ENCODE measurements at regions not wholly inside any gene's neighbourhood (a gene's known extent, or its start where the extent isn't known, plus 50 kb on each side); places are given as distances from the start of the nearest gene placed in this dataset.

DNA sequence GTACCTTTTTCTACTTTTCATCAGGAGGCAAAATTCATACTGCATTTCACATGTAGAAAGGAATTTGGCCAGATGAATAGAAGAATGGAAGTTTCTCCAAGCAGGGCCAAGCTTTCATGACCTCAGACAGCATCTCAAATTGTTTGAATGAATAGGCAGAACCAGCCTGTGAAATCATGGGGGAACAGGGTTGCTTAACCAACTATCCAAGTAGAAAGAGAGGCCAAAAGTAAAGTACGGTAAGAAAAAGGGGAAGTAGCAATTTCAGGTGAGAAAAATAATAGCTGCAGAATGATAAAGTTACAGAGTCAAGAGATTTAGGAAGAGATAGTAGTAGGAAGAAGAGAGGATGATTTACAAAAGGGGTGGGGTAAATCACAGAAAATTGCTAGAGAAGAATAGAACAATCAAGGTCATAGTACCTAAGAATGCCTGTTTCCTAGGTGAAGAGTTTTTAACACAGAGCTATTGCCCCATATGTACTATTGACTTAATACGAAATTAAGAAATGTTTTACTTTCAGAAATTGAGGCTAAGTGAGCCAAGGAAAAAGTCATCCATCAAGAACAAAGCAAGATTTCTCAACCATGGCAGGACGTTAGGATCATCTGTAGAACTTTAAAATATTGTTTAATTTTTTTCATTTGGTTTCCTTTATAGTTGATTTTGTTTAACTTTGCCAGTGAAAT is 177.1 kb upstream of the TET2 start:
- DNase-seq = no peak

DNA sequence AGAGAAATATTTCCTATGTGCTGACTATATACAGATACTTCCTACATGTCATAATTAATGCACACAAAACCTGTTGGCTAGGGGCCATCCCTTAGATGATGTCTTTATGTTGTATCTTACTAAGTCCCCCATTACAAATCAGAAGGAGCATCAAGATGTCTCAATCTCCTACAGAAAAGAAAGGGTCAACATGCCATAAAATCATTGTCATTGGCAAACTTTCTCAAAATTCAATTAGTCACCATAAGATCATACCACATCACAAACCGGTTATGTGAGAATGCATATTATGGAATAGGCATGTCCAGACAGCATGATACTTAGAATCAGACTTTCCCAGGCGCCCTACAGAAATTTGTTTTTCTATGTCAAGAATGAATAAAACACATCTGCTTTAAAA is 175.2 kb upstream of the TET2 start:
- no peak for DNase-seq

DNA sequence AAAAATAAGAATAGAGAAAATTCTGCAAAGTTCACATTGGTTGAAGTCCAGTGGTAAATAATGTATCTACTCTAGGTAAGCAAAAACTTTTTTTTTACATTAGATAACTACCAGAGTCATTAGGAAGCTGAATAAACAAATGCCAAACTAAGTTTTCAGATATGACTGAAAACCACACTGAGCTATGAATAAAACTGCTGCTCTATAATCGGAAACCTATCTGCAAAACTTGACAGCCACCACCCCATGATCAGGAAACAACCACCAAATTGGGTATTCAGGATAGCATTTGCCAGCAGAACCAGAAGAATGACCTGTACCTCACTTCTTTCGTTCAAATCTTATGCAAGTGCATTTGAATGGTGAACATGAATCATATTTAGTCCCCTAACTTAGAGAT is 173.0 kb upstream of the TET2 start:
- DNase-seq = no peak

DNA sequence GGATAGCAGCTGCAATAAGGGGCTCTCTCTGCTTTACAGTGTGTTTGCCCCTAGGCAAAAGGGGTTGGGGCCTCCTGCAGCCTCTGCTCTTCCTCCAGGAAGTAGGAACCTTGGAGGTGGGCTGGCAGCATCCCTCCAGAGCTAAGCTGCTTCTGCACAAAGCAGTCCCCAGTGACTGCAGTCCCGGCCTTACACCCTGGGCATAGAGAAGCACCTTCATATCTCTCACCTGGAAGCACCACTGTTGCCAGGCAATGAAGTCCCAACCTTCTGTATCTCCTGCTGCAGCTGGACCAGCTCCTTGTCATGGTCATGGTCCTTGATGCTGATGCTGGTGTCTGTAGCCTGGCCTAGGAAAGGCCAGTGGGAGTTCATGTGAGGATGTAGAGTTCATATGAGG is 171.1 kb upstream of the TET2 start:
- DNase-seq = no peak

DNA sequence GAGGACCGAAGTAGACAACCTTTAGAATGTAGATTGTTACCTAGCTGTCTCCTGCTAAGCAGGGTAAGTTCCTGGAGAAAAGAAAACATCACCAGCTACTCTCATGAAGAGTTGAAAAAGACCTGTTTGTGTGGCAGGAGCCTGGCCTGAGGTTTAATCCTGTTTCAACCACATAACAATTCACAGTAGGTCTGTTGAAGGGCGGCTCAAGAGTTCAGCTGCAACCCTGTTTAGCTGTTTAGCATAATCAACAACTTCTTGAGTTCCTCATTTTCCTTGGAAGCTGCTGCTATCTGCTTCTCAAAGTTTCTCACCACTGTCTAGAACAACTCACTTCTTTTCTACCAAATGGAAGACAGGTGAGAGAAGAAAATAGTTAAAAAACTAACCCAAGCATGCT is 170.4 kb upstream of the TET2 start:
- DNase-seq = no peak

DNA sequence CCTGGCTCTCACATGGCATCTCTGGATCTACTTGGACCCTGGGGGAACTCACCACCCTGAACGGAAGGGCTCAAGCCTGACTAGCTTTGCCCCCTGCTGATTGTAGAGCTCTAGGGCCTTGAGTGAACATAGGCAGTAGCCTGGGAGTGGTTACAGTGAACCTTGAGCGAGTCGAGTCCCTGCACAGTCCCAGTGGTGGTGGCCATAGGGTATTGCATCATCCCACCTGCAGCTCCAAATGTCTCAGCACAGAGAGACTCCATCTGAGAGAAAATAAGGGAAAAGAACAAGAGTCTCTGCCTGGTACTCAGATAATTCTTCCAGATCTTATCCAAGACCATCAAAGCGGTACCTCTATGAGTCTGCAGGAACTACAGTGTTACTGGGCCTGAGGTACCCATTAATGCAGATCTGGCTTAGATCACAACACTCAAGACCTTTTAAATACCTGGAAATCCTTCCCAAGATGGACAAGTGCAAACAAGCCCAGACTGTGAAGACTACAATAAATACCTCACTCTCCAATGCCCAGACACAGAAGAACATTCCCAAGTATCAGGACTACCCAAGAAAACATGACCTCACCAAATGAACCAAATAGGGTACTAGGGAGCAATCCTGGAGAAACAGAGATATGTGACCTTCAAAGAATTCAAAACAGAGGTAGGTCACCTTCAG is 167.5 kb upstream of the TET2 start:
- DNase-seq = no peak

DNA sequence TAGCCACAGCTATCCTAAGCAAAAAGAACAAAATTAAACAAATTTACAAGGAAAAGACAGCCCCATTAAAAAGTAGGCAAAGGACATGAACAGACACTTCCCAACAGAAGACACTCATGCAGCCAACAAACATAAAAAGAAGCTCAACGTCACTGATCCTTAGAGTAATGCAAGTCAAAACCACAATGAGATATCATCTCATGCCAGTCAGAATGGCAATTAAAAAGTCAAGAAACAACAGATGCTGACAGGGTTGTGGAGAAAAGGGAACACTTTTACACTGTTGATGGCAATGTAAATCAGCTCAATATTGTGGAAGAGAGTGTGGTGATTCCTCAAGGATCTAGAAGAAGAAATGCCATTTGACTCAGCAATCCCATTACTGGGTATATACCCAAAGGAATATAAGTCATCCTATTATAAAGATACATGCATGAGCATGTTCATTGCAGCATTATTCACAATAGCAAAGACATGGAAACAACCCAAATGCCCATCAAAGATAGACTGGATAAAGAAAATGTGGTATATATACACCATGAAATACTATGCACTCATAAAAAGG is 163.0 kb upstream of the TET2 start:
- DNase-seq = no peak

DNA sequence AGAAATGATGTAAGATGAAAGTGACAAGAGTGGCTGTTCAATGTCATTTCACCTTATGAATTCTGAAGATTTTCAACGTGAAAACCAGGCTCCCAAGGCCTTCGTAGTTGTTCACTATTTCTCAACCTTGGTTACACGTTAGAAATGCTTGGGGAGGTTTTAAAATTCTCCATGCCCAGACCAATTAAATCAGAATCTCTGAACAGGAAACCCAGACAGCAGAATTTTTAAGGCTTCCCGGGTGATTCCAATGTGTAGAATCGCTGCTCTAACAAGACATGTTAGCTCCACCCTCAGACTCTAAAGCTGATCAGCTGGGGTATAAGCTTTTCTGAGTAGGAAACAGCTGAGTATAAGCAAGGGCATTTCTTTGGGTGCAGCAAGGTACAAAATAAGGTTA is 160.4 kb upstream of the TET2 start:
- no peak for DNase-seq

DNA sequence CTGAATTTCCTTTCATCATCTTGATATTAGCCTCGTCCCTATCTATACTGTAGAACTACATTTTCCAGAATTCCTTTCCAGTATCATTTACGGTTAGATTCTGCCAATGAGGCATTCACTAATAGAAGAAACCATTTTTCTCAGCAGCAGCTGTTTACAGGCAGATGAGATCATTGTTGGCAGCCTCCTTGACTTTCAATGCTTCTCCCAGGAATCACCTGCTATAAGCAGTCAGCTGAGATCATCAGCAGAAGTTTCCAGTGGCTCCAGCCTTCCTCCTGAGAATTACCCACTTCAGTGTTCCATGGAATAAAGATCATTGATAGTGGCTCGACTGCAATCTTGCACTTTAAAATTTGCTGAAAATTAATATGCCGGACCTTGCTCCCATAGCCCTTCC is 157.3 kb upstream of the TET2 start:
- DNase-seq = no peak

DNA sequence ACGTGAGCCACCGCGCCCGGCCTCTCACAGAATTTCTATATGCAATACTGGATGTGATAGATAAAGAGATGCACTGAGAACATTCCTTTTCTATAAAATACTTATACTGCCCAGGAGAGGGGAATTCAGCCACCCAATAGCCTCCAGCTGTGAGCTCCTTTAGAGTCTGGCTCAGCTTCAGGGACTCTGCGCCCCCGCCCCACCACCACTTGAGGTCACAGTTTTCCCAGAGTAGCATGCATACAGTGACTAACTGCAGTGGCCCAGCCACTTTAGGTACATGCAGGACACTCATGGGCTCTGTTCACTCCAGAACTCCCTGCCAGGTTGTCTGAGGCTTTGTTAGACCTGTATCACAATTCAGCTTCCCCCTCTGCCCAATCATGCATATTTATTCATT is 144.4 kb upstream of the TET2 start:
- DNase-seq = no peak

DNA sequence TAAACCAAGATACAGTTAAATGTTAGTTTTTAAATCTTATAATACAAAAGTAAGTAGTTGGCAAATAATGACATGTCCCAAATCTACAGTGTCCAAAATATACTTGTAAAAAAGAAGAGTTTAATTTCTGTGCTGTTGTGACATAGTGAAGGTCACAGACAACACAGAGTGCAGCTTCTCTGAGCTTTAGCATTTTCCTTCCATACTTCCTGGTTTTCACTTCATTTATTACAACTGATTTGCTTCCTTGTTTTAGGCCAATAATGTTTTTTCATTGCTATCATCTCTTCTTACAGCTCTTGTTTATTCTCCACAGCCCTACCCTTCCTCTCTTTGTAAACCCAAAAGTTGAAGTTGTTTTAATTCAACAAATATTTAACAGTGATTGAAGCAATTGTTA is 132.4 kb upstream of the TET2 start:
- DNase-seq = no peak

DNA sequence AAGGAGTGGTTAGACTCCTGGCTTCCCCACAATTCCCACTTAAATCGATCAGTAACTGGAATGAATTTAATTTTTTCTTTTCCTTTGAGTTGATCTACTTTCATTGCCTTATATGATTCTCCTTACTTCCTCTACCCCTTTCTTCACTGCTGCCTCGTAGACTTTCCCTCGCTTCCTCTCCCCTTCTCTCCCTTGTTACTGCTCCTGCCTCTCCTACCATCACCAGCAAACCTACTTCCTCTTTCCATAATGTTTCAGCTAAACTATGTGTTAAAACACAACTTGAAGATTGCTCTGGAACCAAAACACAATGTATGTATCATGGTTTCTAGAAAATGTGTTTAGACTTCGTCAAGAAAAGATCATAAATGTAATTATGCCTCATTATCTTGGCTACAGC is 132.0 kb upstream of the TET2 start:
- no peak for DNase-seq

DNA sequence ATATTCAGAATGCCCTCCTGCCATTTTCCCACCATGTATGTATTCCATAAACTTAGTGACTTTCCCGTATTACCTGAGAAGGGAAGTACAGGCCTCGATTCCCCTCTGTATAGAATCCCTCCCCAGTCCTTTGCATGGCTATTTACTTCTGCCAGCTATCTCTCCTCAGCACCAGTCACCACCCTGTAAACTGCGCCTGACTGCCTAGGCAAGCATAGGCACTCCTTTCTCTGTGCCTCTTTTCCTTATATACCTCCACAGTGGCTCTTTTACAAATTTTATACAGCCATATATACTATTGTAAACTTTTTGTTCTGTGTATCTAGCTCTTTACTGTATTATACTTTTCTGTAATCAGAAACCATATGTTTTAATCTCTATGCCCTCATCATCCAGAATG is 130.9 kb upstream of the TET2 start:
- no peak for DNase-seq

DNA sequence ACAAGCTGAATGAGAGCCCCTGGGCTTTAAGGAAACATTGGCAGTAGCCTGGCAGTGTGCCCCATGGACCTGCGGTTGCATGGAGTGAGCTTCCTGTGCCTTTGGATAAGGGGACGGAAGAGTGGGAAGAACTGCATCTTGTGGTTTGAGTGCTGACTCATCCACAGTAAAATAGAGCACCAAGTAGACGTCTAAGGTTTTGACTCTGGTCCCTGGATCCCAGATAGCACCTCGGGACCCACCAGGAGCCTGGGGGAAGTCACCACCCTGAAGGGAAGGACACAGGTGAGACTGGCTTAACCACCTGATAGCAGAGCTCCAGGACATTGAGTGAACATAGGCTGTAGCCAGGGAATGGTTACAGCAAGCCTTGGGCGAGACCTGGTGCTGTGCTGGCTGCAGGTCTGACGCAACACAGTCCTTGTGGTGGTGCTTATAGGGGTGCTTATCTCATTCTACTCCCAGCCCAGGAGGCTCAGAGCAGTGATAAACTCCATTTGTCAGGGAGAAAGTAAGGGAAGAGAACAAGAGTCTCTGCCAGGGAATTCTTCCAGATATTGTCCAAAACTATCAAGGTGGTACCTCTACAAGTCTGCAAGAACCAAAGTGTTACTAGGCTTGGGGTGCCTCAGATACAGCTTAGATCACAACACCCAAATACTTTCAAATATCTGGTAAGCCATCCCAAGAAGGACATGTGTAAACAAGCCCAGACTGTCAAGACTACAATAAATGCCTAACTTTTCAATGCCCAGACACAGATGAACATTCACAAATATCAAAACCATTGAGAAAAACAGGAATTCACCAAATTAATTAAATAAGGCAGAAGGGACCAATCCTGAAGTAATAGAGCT is 123.6 kb upstream of the TET2 start:
- no peak for DNase-seq

DNA sequence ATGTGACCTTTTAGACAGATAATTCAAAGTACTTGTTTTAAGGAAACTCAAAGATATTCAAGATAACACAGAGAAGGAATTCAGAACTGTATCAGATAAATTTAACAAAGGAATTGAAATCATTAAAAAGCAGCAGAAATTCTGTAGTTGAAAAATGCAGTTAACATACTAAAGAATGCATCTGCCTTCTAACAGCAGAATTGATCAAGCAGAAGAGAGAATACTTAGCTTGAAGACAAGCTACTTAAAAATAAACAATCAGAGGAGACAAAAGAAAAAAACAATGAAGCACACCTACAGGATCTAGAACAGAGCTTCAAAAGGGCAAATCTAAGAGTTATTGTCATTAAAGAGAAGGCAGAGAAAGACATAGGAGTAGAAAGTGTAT is 123.0 kb upstream of the TET2 start:
- DNase-seq = no peak

DNA sequence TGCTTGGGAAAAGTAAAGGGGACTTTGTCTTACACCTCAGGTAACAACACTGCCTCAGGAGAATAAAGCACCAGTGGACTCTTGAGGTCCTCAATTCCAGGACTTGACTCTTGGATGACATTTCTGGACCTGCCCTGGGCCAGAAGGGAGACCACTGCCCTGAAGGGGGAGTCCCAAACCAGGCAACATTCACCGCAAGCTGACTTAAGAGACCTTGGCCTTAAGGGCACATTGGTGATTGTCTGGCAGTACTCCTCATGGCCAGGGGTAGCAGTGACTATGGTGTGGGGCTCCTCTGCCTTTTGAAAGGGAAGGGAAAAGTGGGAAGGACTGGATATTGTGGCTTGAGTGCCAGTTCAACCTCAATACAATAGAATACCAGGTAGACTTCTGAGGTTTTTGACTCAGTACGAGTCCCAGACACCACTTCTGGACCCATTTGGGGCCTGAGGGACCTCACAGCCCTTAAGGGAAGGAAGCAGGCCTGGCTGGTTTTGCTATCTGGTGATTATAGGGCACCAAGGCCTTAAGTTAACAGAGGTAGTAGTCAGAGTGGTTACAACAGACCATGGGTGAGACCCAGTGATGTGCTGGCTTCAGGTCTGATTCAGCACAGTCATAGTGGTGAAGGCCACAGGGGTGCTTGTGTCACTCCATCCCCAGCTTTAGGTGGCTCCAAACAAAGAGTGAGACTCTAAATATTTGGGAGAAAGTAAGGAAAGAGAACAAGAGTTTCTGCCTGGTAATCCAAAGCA is 121.2 kb upstream of the TET2 start:
- DNase-seq = no peak

DNA sequence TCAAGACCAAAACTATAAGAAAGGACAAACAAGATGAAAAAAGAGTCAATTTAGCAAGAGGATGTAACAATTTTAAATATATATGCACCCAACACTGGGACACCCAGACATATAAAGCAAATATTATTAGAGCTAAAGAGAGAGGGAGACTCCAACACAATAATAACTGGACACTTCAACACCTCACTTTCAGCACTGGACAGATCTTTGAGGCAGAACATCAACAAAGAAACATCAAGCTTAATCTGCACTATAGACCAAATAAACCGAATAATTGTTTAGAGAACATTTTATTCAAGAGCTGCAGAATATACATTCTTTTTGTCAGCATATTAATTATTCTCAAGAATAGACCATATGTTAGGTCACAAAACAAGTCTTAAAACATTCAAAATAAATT is 109.7 kb upstream of the TET2 start:
- no peak for DNase-seq

DNA sequence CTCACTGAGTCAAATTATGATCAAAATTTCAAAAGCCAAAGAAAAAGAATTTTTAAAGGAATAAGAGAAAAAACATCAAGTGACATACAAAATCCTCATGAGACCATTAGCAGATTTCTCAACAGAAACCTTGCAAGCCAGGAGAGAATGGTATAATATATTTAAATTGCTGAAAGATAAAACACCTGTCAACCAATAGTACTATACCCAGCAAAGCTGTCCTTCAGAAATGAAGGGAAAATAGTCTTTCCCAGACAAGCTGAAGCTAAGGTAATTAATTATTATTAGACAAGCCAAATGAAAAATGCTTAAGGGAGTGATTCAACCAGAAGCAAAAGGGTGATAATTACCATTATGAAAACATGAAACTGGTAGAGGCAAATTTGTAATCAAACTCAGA is 104.2 kb upstream of the TET2 start:
- no peak for DNase-seq

DNA sequence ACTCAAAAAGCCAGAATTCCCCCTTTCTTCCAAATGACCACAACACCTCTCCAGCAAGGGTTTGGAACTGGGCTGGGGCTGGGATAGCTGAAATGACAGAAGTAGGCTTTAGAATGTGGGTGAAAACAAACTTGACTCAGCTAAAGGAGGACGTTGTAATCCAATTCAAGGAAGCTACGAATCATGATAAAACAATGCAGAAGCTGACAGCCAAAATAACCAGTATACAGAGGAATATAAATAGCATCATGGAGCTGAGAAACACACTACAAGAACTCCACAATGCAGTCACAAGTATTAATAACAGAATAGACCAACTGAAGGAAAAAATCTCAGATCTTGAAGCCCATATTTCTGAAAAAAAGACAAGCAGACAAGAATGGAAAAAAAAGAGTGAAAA is 95.8 kb upstream of the TET2 start:
- peak in 1 of 2 experiments; percentile 3 for DNase-seq

DNA sequence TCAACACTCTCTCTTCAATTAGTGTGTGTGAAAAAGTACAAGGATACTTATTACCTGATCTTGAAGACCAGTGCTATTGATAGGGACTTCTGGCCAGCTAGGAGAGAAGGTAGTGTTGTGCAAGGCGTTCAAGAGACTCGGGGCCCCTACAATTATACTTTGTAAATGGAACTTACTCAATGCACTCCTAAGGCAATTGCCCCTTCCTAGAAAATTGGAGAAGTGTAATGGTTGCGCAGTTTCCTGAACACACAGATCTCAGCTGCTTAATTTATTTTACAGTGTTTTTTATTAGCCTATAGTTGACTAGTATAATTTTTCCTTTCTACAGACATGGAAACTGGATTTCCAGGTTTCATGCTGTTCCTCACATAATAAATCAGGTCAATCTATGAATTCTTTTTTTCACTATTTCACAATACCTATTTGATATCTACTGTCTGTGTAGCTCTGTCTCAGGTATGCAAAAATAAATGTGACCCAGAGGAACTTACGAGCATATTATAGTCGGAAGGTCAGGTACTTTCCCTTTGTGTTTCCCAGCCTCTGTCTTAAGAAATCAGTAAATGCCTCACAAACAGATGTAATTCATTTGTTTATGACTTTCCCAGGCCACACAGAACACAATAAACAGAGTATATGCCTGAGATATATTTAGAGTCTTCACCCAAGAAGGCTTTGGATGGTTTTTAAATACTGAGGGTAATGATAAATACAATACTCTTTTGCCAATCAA is 89.1 kb upstream of the TET2 start:
- no peak for DNase-seq

DNA sequence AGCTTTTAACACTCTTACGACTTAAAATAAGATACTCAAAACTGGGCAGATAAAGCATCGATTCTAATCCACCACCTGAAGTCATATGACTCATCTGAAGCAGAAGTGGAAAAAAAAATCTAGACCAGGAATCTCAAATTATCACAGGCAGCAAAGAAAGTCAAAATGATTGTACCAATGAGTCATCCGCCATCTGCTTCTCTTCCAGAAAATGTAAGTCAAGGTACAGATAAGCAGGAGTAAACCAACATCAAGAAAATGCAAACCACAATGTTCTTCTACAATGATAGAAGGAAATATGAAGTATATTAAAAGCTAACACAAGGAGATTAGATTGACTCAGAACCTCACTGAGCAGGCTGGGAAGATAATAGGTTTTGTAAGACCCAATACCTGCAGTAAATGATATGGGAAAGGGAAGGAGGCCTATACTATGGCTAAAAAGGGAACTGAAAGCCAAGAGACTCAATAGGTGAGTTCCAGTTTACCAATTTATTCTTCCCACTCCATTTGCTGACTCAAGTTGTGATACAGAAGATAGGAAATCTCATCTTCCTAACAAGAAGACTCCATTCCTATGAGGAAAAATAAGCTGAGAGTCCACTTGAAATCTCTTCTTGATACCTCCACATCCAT is 88.4 kb upstream of the TET2 start:
- peak in 1 of 2 experiments; percentile 4 for DNase-seq

DNA sequence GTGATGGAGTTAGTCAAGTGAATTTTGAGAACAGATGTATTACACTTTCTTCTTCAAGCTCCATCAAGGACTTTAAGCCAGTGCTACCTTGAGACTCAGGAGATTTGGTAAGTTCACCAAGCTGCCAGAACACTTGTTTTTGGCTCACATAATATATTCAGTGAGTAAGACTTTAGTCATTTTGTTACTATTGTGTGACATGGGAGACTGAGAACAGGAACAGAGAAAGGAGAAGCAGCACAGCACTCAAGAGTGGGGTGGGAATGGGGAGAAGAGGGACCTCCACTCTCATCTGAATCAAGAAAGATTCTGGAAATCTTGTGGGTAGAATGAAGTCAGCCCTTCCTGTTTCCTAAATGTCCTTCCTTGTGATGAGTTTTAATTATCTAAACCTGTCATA is 87.3 kb upstream of the TET2 start:
- DNase-seq = peak in 1 of 2 experiments; percentile 1
